ENCODE measurements at regions not wholly inside any gene's neighbourhood (a gene's known extent, or its start where the extent isn't known, plus 50 kb on each side); places are given as distances from the start of the nearest gene placed in this dataset.
"Not testable (repeated sequence)": the region's sequence is repeated elsewhere in the genome, so short reads cannot be mapped to it uniquely, and the experiment has no call there.

DNA sequence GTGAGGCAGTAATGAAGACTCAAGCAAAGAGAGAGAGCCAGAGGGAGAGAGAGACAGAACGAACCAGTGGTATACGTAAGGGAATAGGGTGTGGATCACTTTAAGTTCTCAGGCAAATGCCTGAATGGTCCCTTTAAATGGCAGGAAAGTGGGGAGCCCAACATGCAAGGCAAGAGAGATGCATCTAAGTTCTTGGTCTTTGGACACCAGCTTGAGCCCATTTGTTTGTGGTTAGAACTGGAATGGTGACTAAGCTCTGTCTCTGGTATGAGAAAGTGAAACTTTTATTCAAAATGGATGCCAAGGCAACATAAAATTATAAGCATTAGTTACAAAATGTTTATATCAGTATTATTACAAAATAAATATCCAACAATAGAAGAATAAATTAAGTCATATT, 192.2 kb upstream of the ALG10 start:
- in situ Hi-C loops (cut with MboI; ENCODE audit: low pct_unique_long_range_greater_than_20kb, low sequenced_read_pairs, unreplicated experiment) = no loop called here
- DNase-seq (ENCODE audit: low spot score) = no peak
- TF ChIP-seq, protein P1, sequence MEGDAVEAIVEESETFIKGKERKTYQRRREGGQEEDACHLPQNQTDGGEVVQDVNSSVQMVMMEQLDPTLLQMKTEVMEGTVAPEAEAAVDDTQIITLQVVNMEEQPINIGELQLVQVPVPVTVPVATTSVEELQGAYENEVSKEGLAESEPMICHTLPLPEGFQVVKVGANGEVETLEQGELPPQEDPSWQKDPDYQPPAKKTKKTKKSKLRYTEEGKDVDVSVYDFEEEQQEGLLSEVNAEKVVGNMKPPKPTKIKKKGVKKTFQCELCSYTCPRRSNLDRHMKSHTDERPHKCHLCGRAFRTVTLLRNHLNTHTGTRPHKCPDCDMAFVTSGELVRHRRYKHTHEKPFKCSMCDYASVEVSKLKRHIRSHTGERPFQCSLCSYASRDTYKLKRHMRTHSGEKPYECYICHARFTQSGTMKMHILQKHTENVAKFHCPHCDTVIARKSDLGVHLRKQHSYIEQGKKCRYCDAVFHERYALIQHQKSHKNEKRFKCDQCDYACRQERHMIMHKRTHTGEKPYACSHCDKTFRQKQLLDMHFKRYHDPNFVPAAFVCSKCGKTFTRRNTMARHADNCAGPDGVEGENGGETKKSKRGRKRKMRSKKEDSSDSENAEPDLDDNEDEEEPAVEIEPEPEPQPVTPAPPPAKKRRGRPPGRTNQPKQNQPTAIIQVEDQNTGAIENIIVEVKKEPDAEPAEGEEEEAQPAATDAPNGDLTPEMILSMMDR (IDR thresholded peaks at IDR 0.05; ENCODE audit: extremely low read depth, insufficient read depth, missing control alignments) = no peak

DNA sequence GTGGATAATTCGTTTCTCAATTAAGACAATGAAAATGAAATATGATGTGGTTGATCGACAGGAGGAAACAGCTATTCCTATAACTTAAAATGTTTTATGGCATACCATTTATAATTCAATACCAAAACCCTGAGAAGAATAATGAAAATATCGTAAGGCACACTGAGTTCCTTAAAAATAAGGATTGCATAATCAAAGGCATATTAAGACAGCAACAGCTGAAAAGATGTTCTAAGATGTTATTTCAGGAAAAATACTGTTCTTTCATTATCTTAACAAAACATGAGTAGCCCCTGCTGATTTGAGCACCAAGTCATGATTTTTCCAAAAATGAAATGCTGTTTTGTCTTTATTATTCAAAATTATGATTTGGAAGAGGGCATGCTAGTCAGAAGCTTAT, 189.4 kb upstream of the ALG10 start:
- TF ChIP-seq, protein P1 (IDR thresholded peaks at IDR 0.05; ENCODE audit: extremely low read depth, insufficient read depth, missing control alignments) = no peak

DNA sequence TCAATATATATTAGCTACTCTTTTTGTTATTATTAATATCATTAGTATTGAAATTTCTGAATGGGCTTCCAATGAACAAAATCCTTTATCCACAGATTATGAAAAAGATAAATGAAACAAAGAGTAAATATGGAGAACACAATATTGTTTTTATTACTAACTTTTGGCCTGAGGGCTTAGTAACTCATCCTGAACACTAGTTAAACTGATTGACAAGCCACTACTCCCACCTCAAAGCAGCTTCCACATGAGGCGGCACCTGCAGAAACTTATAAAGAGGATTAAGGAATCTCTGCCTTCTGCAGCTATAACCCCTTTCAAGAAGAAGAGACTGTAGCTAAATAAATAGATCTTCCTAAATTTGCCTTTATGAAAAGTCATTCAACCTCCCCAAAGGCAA, 187.6 kb upstream of the ALG10 start:
- TF ChIP-seq, protein P1 (IDR thresholded peaks at IDR 0.05; ENCODE audit: extremely low read depth, insufficient read depth, missing control alignments) = no peak
- no peak for DNase-seq (ENCODE audit: low spot score)
- in situ Hi-C loops (cut with MboI; ENCODE audit: low pct_unique_long_range_greater_than_20kb, low sequenced_read_pairs, unreplicated experiment) = no loop called here

More for the DNA sequence above, 189.4 kb upstream of the ALG10 start:
- in situ Hi-C loops (cut with MboI; ENCODE audit: low pct_unique_long_range_greater_than_20kb, low sequenced_read_pairs, unreplicated experiment) = no loop called here
- no peak for DNase-seq (ENCODE audit: low spot score)

DNA sequence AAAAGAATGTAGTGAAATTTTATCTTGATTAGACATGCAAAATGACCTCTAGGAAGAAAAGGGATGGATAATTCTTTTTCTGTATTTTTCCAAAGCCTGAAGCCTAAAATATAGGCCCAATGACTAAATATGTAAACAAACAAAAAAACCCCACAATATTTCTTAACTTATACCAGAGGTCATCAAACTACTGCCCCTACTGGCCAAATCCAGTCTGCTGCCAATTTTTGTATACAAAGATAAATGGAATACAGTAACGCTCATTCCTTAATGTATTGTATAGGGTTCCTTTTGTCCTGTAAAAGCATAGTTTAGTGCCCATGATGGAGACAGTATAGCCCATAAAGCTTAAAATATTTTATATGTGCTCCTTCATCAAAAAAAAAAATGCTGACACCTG, 145.7 kb upstream of the ALG10 start:
- TF ChIP-seq, protein P1 (IDR thresholded peaks at IDR 0.05; ENCODE audit: extremely low read depth, insufficient read depth, missing control alignments) = no peak
- in situ Hi-C loops (cut with MboI; ENCODE audit: low pct_unique_long_range_greater_than_20kb, low sequenced_read_pairs, unreplicated experiment) = no loop called here
- no peak for DNase-seq (ENCODE audit: low spot score)

DNA sequence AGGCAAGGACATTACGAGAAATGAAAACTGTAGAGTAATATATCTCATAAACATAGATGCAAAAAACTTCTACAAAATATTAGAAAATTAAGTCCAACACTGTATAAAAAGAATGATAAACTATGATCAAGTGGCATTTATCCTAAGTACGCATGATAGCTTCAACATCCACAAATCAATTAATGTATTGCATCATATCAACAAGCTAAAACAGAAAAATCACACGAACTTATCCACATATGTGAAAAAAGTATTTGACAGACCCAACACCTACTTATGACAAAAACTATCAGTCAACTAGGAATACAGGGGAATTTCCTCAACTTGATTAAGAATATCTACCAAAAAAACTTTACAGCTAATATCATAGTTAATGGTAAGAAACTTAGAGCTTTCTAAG, 129.9 kb upstream of the ALG10 start:
- in situ Hi-C loops (cut with MboI; ENCODE audit: low pct_unique_long_range_greater_than_20kb, low sequenced_read_pairs, unreplicated experiment) = no loop called here
- no peak for DNase-seq (ENCODE audit: low spot score)
- TF ChIP-seq, protein P1 (IDR thresholded peaks at IDR 0.05; ENCODE audit: extremely low read depth, insufficient read depth, missing control alignments) = no peak

DNA sequence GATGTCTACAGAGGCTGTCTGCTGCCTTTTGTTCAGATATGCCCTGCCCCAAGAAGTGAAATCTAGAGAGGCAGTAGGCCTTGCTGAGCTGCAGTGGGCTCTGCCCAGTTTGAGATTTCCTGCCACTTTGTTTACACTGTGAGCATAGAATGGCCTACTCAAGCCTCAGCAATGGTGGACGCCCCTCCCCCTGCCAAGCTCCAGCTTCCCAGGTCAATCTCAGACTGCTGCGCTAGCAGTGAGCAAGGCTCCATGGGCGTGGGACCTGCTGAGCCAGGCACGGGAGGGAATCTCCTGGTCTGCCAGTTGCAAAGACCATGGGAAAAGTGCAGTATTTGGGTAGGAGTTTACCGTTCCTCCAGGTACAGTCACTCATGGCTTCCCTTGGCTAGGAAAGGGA, 101.8 kb upstream of the ALG10 start:
- in situ Hi-C loops (cut with MboI; ENCODE audit: low pct_unique_long_range_greater_than_20kb, low sequenced_read_pairs, unreplicated experiment); DNase-seq (ENCODE audit: low spot score): not testable (repeated sequence)

DNA sequence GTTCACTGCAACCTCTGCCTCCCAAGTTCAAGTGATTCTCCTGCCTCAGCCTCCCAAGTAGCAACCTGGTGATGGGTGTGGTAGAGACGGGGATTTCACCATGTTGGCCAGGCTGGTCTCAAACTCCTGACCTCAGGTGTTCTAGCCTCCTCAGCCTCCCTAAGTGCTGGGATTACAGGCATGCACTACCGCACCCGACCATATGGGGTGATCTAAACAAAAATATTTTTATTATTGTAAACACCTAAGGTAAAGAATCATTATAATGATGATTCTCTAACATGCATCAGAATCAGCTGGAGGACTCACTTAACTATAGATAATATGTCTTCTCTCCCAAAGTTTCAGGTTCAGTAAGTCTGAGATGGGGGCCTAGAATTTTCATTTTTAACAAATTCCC, 96.2 kb upstream of the ALG10 start:
- in situ Hi-C loops (cut with MboI; ENCODE audit: low pct_unique_long_range_greater_than_20kb, low sequenced_read_pairs, unreplicated experiment) = no loop called here
- no peak for DNase-seq (ENCODE audit: low spot score)
- TF ChIP-seq, protein P1 (IDR thresholded peaks at IDR 0.05; ENCODE audit: extremely low read depth, insufficient read depth, missing control alignments) = no peak

DNA sequence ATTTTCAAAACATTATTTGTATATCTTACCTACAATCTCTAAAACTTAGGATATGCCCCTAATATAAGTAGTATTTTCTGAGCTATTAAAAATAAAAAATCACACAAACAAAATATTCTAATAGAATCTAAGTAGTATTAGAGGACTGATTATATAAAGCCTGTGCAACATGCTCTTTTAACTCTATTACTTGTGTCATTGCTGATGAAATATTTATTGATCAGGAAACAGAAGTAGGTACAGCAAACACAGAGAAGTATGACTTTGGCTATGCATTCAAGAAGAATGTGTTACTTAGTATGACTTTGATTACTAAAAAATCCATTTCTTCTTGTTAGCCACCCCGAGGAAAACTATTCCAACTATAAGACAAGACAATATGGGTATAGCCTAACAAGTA, 84.6 kb upstream of the ALG10 start:
- in situ Hi-C loops (cut with MboI; ENCODE audit: low pct_unique_long_range_greater_than_20kb, low sequenced_read_pairs, unreplicated experiment); DNase-seq (ENCODE audit: low spot score): not testable (repeated sequence)
